Neural progenitor cell (in vitro differentiated cells): ENCODE measurements at regions not wholly inside any gene's neighbourhood (a gene's known extent, or its start where the extent isn't known, plus 50 kb on each side); places are given as distances from the start of the nearest gene placed in this dataset.

Experiments used
- DNase-seq: peaks from one replicate; pipeline ENCODE4 v3.0.0-alpha.2; 2016; ENCODE audit warnings: low spot score
- H2AFZ ChIP-seq: fragments of 200-600 bp; sonication (generic); replicated peaks from 2 replicates; pipeline ENCODE4 v1.6.1; 2016; ENCODE audit warnings: antibody characterized with exemption
- H3F3A ChIP-seq: fragments of 200-600 bp; sonication (generic); 2 replicates; pipeline ENCODE4 v1.6.1; 2016; ENCODE audit warnings: antibody characterized with exemption, low read depth
- H3K27ac ChIP-seq: fragments of 200-600 bp; sonication (generic); 2 replicates; pipeline ENCODE4 v1.5.1; 2016; ENCODE audit warnings: mild to moderate bottlenecking
- H3K27me3 ChIP-seq: fragments of 200-600 bp; sonication (generic); 2 replicates; pipeline ENCODE4 v1.6.1; 2016; ENCODE audit warnings: mild to moderate bottlenecking, moderate library complexity
- H3K36me3 ChIP-seq: fragments of 200-600 bp; sonication (generic); 2 replicates; pipeline ENCODE4 v1.5.1; 2016
- H3K4me1 ChIP-seq: fragments of 200-600 bp; sonication (generic); 2 replicates; pipeline ENCODE4 v1.6.1; 2016; ENCODE audit warnings: mixed run types
- H3K4me2 ChIP-seq: fragments of 200-600 bp; sonication (generic); 2 replicates; pipeline ENCODE4 v1.6.1; 2016
- H3K4me3 ChIP-seq: fragments of 200-600 bp; sonication (generic); 2 replicates; pipeline ENCODE4 v1.5.1; 2016
- H3K79me2 ChIP-seq: fragments of 200-600 bp; sonication (generic); 2 replicates; pipeline ENCODE4 v1.6.1; 2016; ENCODE audit warnings: low read depth
- H3K9ac ChIP-seq: fragments of 200-600 bp; sonication (generic); 2 replicates; pipeline ENCODE4 v1.6.1; 2016
- H3K9me3 ChIP-seq: fragments of 200-600 bp; sonication (generic); 2 replicates; pipeline ENCODE4 v1.5.1; 2016; ENCODE audit warnings: low read depth
- H4K20me1 ChIP-seq: fragments of 200-600 bp; sonication (generic); 2 replicates; pipeline ENCODE4 v1.6.1; 2016; ENCODE audit warnings: low read depth
- H3K27ac Mint-ChIP-seq: 3 replicates; pipeline ENCODE4 v1.8.0; 2021; ENCODE audit warnings: mixed read lengths
- H3K27me3 Mint-ChIP-seq: 2 replicates; pipeline ENCODE4 v1.8.0; 2022; ENCODE audit warnings: low read depth, mild to moderate bottlenecking, inconsistent platforms, moderate library complexity, mixed read lengths; ENCODE audit not compliant: insufficient read depth
- H3K36me3 Mint-ChIP-seq: 3 replicates; pipeline ENCODE4 v1.8.0; 2021; ENCODE audit warnings: mixed read lengths
- H3K4me1 Mint-ChIP-seq: 3 replicates; pipeline ENCODE4 v1.8.0; 2021; ENCODE audit warnings: mixed read lengths
- H3K4me3 Mint-ChIP-seq: 3 replicates; pipeline ENCODE4 v1.8.0; 2021; ENCODE audit warnings: mild to moderate bottlenecking, moderate library complexity, mixed read lengths
- H3K9me3 Mint-ChIP-seq: 3 replicates; pipeline ENCODE4 v1.8.0; 2020; ENCODE audit warnings: mixed read lengths
- CTCF ChIP-seq: fragments of 200-600 bp; sonication (generic); IDR thresholded peaks from 2 replicates; pipeline ENCODE4 v1.5.1; 2017; ENCODE audit warnings: antibody characterized with exemption, mild to moderate bottlenecking
- EZH2 ChIP-seq: fragments of 200-600 bp; sonication (generic); IDR thresholded peaks from 2 replicates; pipeline ENCODE4 v1.6.1; 2017; ENCODE audit warnings: antibody characterized with exemption, mild to moderate bottlenecking, moderate library complexity
- EZH2phosphoT487 ChIP-seq: fragments of 200-600 bp; sonication (generic); IDR thresholded peaks from 2 replicates; pipeline ENCODE4 v1.6.1; 2017; ENCODE audit warnings: antibody characterized with exemption

GRCh38 chr1:216846339-216846738, 123.1 kb upstream of the ESRRG start:
- TF ChIP-seq EZH2phosphoT487 = no peak
- TF ChIP-seq CTCF = no peak
- TF ChIP-seq EZH2 = no peak
- H3K27ac ChIP-seq = no peak overlapping the region
- H2AFZ ChIP-seq = no peak overlapping the region
- H3K9ac ChIP-seq = no peak overlapping the region
- Mint-ChIP-seq H3K9me3 (no peaks in the 10 kb centered on the region), H3K36me3 (no peaks in the 10 kb centered on the region), H3K27ac (no peak overlapping the region), H3K4me3 (no peak overlapping the region), H3K4me1 (no peaks in the 10 kb centered on the region), H3K27me3 (no peaks in the 10 kb centered on the region)
- no peak for DNase-seq
- no peak overlapping the region for H3K4me3 ChIP-seq
- H4K20me1 ChIP-seq = no peaks in the 10 kb centered on the region
- no peaks in the 10 kb centered on the region for H3K9me3 ChIP-seq
- H3K4me2 ChIP-seq = no peak overlapping the region
- no peaks in the 10 kb centered on the region for H3K36me3 ChIP-seq
- no peaks in the 10 kb centered on the region for H3F3A ChIP-seq
- H3K27me3 ChIP-seq = no peaks in the 10 kb centered on the region
- no peaks in the 10 kb centered on the region for H3K79me2 ChIP-seq
- no peaks in the 10 kb centered on the region for H3K4me1 ChIP-seq

- Histone ChIP-seq H3K4me3 (no peak overlapping the region), H3K27ac (no peak overlapping the region), H3K27me3 (no peaks in the 10 kb centered on the region), H3K9me3 (no peaks in the 10 kb centered on the region), H3F3A (no peaks in the 10 kb centered on the region), H2AFZ (no peak overlapping the region), H4K20me1 (no peaks in the 10 kb centered on the region), H3K9ac (no peak overlapping the region), H3K4me2 (no peak overlapping the region), H3K79me2 (no peaks in the 10 kb centered on the region), H3K36me3 (no peaks in the 10 kb centered on the region), H3K4me1 (no peaks in the 10 kb centered on the region)
- Mint-ChIP-seq H3K4me1 (no peaks in the 10 kb centered on the region), H3K36me3 (no peaks in the 10 kb centered on the region), H3K27ac (no peak overlapping the region), H3K27me3 (no peaks in the 10 kb centered on the region), H3K9me3 (peaks cover 5% of the 10 kb centered on the region), H3K4me3 (no peak overlapping the region)
- TF ChIP-seq EZH2phosphoT487 (no peak), CTCF (no peak), EZH2 (no peak)
- no peak for DNase-seq
These were observed 120.2 kb upstream of the ESRRG start for GRCh38 chr1:216843409-216843808.

GRCh38 chr1:216841165-216841564, 117.9 kb upstream of the ESRRG start:
- Histone ChIP-seq H3K79me2 (no peaks in the 10 kb centered on the region), H3K9ac (no peak overlapping the region), H4K20me1 (no peaks in the 10 kb centered on the region), H3K9me3 (no peaks in the 10 kb centered on the region), H3K36me3 (no peaks in the 10 kb centered on the region), H3F3A (no peaks in the 10 kb centered on the region), H3K4me3 (no peak overlapping the region), H3K4me1 (peaks cover 5% of the 10 kb centered on the region), H3K27me3 (no peaks in the 10 kb centered on the region), H2AFZ (no peak overlapping the region), H3K4me2 (no peak overlapping the region), H3K27ac (no peak overlapping the region)
- no peak for TF ChIP-seq EZH2phosphoT487
- no peak for TF ChIP-seq EZH2
- no peak for TF ChIP-seq CTCF
- H3K9me3 Mint-ChIP-seq = peaks cover 5% of the 10 kb centered on the region
- H3K27ac Mint-ChIP-seq = no peak overlapping the region
- no peak for DNase-seq
- H3K4me3 Mint-ChIP-seq = no peak overlapping the region
- H3K36me3 Mint-ChIP-seq = no peaks in the 10 kb centered on the region
- no peaks in the 10 kb centered on the region for H3K27me3 Mint-ChIP-seq
- peaks cover 9% of the 10 kb centered on the region for H3K4me1 Mint-ChIP-seq

GRCh38 chr1:216836316-216836715, 113.1 kb upstream of the ESRRG start:
- H3F3A ChIP-seq = no peaks in the 10 kb centered on the region
- peaks cover 5% of the 10 kb centered on the region for H3K9me3 Mint-ChIP-seq
- H3K9ac ChIP-seq = no peak overlapping the region
- no peak overlapping the region for H3K27ac Mint-ChIP-seq
- H3K4me3 Mint-ChIP-seq = no peak overlapping the region
- no peak overlapping the region for H3K27ac ChIP-seq
- peaks cover 14% of the 10 kb centered on the region for H3K4me1 ChIP-seq
- no peak overlapping the region for H3K4me2 ChIP-seq
- TF ChIP-seq EZH2 (no peak), EZH2phosphoT487 (no peak), CTCF (no peak)
- peaks cover 2% of the 10 kb centered on the region for H3K27me3 Mint-ChIP-seq
- H3K4me1 Mint-ChIP-seq = peaks cover 9% of the 10 kb centered on the region
- no peaks in the 10 kb centered on the region for H3K9me3 ChIP-seq
- H2AFZ ChIP-seq = no peak overlapping the region
- no peaks in the 10 kb centered on the region for H3K36me3 Mint-ChIP-seq
- H3K79me2 ChIP-seq = no peaks in the 10 kb centered on the region
- H3K36me3 ChIP-seq = no peaks in the 10 kb centered on the region
- no peaks in the 10 kb centered on the region for H4K20me1 ChIP-seq
- no peak overlapping the region for H3K4me3 ChIP-seq
- DNase-seq = peak; percentile 44
- no peaks in the 10 kb centered on the region for H3K27me3 ChIP-seq
